ENCODE measurements at regions not wholly inside any gene's neighbourhood (a gene's known extent, or its start where the extent isn't known, plus 50 kb on each side); places are given as distances from the start of the nearest gene placed in this dataset.

DNA sequence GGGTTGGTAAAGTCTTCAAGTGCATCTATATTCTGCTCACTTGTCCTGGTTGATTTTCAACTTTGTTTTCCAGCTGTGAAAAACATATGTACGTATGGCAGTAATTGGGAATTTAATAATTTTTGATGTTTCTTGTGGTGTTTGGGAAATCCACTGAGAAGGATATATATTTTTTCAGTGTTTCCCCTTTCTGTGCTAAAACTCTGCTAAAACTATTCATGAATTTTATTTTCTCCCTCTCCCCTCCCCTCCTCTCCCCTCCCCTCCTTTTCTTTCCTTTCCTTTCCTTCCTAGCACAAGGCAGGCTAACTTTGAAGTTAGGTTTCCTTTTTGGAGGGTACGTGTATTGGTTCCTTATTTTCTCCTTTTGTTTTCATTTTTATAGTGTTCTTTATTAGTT, 220.7 kb downstream of the PDCD6IP start:
- TF ChIP-seq POLR2AphosphoS5 (IDR thresholded peaks at IDR 0.05; ENCODE audit: low read depth, low read length): no peak
- TF ChIP-seq, protein P1, sequence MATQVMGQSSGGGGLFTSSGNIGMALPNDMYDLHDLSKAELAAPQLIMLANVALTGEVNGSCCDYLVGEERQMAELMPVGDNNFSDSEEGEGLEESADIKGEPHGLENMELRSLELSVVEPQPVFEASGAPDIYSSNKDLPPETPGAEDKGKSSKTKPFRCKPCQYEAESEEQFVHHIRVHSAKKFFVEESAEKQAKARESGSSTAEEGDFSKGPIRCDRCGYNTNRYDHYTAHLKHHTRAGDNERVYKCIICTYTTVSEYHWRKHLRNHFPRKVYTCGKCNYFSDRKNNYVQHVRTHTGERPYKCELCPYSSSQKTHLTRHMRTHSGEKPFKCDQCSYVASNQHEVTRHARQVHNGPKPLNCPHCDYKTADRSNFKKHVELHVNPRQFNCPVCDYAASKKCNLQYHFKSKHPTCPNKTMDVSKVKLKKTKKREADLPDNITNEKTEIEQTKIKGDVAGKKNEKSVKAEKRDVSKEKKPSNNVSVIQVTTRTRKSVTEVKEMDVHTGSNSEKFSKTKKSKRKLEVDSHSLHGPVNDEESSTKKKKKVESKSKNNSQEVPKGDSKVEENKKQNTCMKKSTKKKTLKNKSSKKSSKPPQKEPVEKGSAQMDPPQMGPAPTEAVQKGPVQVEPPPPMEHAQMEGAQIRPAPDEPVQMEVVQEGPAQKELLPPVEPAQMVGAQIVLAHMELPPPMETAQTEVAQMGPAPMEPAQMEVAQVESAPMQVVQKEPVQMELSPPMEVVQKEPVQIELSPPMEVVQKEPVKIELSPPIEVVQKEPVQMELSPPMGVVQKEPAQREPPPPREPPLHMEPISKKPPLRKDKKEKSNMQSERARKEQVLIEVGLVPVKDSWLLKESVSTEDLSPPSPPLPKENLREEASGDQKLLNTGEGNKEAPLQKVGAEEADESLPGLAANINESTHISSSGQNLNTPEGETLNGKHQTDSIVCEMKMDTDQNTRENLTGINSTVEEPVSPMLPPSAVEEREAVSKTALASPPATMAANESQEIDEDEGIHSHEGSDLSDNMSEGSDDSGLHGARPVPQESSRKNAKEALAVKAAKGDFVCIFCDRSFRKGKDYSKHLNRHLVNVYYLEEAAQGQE (IDR thresholded peaks at IDR 0.05; ENCODE audit: insufficient read depth in 1 of 2, low read depth in 2 of 2, low read length in 1 of 2): no peak
- TF ChIP-seq TCF7L2 (IDR thresholded peaks at IDR 0.05; ENCODE audit: low read depth, low read length): no peak
- TF ChIP-seq SIN3A (IDR thresholded peaks at IDR 0.05; ENCODE audit: borderline replicate concordance, insufficient read depth, low read depth, low read length): no peak
- TF ChIP-seq, protein P2, sequence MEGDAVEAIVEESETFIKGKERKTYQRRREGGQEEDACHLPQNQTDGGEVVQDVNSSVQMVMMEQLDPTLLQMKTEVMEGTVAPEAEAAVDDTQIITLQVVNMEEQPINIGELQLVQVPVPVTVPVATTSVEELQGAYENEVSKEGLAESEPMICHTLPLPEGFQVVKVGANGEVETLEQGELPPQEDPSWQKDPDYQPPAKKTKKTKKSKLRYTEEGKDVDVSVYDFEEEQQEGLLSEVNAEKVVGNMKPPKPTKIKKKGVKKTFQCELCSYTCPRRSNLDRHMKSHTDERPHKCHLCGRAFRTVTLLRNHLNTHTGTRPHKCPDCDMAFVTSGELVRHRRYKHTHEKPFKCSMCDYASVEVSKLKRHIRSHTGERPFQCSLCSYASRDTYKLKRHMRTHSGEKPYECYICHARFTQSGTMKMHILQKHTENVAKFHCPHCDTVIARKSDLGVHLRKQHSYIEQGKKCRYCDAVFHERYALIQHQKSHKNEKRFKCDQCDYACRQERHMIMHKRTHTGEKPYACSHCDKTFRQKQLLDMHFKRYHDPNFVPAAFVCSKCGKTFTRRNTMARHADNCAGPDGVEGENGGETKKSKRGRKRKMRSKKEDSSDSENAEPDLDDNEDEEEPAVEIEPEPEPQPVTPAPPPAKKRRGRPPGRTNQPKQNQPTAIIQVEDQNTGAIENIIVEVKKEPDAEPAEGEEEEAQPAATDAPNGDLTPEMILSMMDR (IDR thresholded peaks at IDR 0.05): no peak
- BruUV-seq (replicated peaks): no TSS peak
- DNase-seq (ENCODE audit: low read depth, low spot score) (no peak), ATAC-seq (no peak)
- in situ Hi-C loops (cut with HindIII; ENCODE audit: low pct_unique_long_range_greater_than_20kb, low sequenced_read_pairs) (no loop called here), intact Hi-C loops (cut with micrococcal nuclease; ENCODE audit: unreplicated experiment) (no loop called here)
- no peak overlapping the region for H3K4me3 ChIP-seq (ENCODE audit: low read depth in 2 of 2, low read length in 2 of 2)
- H3K9me3 ChIP-seq (ENCODE audit: control insufficient read depth, insufficient read depth, low read depth, low read length): no peaks in the 10 kb centered on the region
- no peak overlapping the region for H3K27ac ChIP-seq (ENCODE audit: low read length)
- POLR2A ChIA-PET: no interaction called here
- no peaks in the 10 kb centered on the region for H3K27me3 ChIP-seq (ENCODE audit: control insufficient read depth, insufficient read depth, low read length)
- CTCF ChIA-PET: no interaction called here
- H3K36me3 ChIP-seq (ENCODE audit: control insufficient read depth, insufficient read depth, low read length): no peaks in the 10 kb centered on the region
- H3K4me1 ChIP-seq (ENCODE audit: control insufficient read depth, insufficient read depth, low read length): no peaks in the 10 kb centered on the region

DNA sequence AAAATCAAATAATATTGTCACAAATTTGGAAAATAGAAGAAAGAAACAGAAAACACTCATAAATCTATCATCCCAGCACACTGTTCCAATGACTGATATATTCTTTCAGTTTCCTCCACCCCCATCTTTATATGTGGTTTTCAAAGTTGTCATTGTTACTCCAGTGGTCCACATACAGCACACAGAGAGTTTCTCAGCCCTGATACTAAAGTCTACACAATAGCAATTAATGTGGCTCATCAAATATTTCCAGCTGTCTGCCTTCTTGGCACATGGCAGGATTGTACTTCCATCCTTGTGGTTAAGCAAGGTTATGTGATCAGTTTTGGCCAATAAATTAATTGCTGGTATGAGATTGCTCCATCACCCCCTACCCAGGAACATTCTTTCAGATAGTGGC, 221.7 kb downstream of the PDCD6IP start:
- ATAC-seq (no peak), DNase-seq (ENCODE audit: low read depth, low spot score) (no peak)
- Histone ChIP-seq H3K27me3 (ENCODE audit: control insufficient read depth, insufficient read depth, low read length) (no peaks in the 10 kb centered on the region), H3K4me3 (ENCODE audit: low read depth in 2 of 2, low read length in 2 of 2) (no peak overlapping the region), H3K9me3 (ENCODE audit: control insufficient read depth, insufficient read depth, low read depth, low read length) (no peaks in the 10 kb centered on the region), H3K36me3 (ENCODE audit: control insufficient read depth, insufficient read depth, low read length) (no peaks in the 10 kb centered on the region), H3K27ac (ENCODE audit: low read length) (no peak overlapping the region), H3K4me1 (ENCODE audit: control insufficient read depth, insufficient read depth, low read length) (no peaks in the 10 kb centered on the region)
- POLR2A ChIA-PET: no interaction called here
- TF ChIP-seq SIN3A (IDR thresholded peaks at IDR 0.05; ENCODE audit: borderline replicate concordance, insufficient read depth, low read depth, low read length): no peak
- in situ Hi-C loops (cut with HindIII; ENCODE audit: low pct_unique_long_range_greater_than_20kb, low sequenced_read_pairs): no loop called here
- BruUV-seq (replicated peaks): no TSS peak
- CTCF ChIA-PET: no interaction called here
- intact Hi-C loops (cut with micrococcal nuclease; ENCODE audit: unreplicated experiment): no loop called here

DNA sequence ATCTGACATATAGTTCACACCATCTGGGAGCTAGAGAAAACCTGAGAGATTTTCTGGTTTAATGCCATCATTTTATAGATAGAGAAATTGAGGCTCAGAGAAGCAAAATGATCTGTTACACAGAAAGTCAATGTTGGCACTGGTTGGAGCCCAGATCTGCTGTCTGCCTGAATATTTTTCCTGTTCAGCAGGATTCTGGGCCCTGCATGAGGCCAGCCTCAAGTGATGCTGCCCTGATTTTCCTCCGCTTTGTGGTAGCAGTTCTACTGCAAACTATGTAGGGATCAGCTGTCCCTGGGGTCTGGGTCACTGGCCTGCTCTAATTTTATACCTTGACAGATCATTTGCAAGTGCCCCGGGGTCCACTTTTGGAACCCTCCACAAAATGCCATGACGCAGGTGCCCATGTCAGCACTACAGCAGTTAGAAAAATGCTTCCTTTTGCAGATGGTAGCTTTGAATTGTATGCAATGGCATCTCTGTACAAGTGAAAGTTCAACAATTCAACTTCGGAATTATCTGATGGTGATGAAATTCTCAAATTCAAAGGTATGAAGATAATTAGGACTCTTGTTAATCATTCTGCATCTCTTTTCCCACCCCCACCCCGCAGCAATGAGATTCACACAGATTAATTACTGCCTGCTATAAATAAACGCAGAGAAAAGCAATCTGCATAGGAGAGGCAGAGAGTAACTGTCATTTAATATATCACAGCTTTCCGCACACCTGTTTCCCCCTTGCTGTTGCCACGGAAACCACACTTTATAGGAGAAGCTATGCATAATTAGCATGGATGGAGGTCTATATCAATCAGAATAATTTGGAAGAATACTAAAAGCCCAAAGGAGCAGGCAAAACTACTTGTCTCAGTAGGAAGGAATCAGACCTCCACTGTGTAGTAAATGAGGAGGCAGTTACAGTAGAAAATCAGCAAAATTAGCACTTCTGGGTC, 222.6 kb downstream of the PDCD6IP start:
- CTCF ChIA-PET: no interaction called here
- ATAC-seq (no peak), DNase-seq (ENCODE audit: low read depth, low spot score) (no peak)
- BruUV-seq (replicated peaks): no TSS peak
- POLR2A ChIA-PET: no interaction called here
- H3K36me3 ChIP-seq (ENCODE audit: control insufficient read depth, insufficient read depth, low read length): no peaks in the 10 kb centered on the region
- TF ChIP-seq POLR2AphosphoS5 (IDR thresholded peaks at IDR 0.05; ENCODE audit: low read depth, low read length): no peak
- TF ChIP-seq, protein P2 (IDR thresholded peaks at IDR 0.05): no peak
- TF ChIP-seq TCF7L2 (IDR thresholded peaks at IDR 0.05; ENCODE audit: low read depth, low read length): no peak
- TF ChIP-seq, protein P1 (IDR thresholded peaks at IDR 0.05; ENCODE audit: insufficient read depth in 1 of 2, low read depth in 2 of 2, low read length in 1 of 2): no peak
- TF ChIP-seq SIN3A (IDR thresholded peaks at IDR 0.05; ENCODE audit: borderline replicate concordance, insufficient read depth, low read depth, low read length): no peak
- H3K27ac ChIP-seq (ENCODE audit: low read length): no peak overlapping the region
- no peak overlapping the region for H3K4me3 ChIP-seq (ENCODE audit: low read depth in 2 of 2, low read length in 2 of 2)
- intact Hi-C loops (cut with micrococcal nuclease; ENCODE audit: unreplicated experiment): no loop called here
- H3K9me3 ChIP-seq (ENCODE audit: control insufficient read depth, insufficient read depth, low read depth, low read length): no peaks in the 10 kb centered on the region
- H3K27me3 ChIP-seq (ENCODE audit: control insufficient read depth, insufficient read depth, low read length): no peaks in the 10 kb centered on the region
- in situ Hi-C loops (cut with HindIII; ENCODE audit: low pct_unique_long_range_greater_than_20kb, low sequenced_read_pairs): no loop called here
- no peaks in the 10 kb centered on the region for H3K4me1 ChIP-seq (ENCODE audit: control insufficient read depth, insufficient read depth, low read length)
